BJ (cell line): ENCODE measurements at regions not wholly inside any gene's neighbourhood (a gene's known extent, or its start where the extent isn't known, plus 50 kb on each side); places are given as distances from the start of the nearest gene placed in this dataset.
"Not testable (repeated sequence)": the region's sequence is repeated elsewhere in the genome, so short reads cannot be mapped to it uniquely, and the experiment has no call there.

ENCODE experiments used
- CTCF ChIA-PET: fragments of 350-600 bp; formaldehyde crosslinking; extraction: SDS; loops from one replicate; lab custom pipeline; 2021; ENCODE audit warnings: antibody characterized with exemption, inconsistent platforms; lab: Yijun Ruan, JAX
- POLR2A ChIA-PET: fragments of 300-600 bp; sonication (Branson Sonifier 250); formaldehyde crosslinking; extraction: SDS; loops from one replicate; lab custom pipeline; 2021; ENCODE audit warnings: antibody characterized with exemption; lab: Charles Lee
- DNase-seq: peaks from one replicate; pipeline ENCODE4 v3.0.0-alpha.2; 2011; ENCODE audit warnings: low read depth
- H3K27me3 ChIP-seq: 2 replicates; pipeline ENCODE4 v1.6.0; 2011; ENCODE audit warnings: low read length; ENCODE audit not compliant: control insufficient read depth, insufficient read depth
- H3K36me3 ChIP-seq: 2 replicates; pipeline ENCODE4 v1.5.1; 2011; ENCODE audit warnings: low read length; ENCODE audit not compliant: control insufficient read depth, insufficient read depth
- H3K4me3 ChIP-seq: 2 replicates; pipeline ENCODE4 v1.5.1; 2011; ENCODE audit warnings: low read depth, mild to moderate bottlenecking, control low read depth, low read length
- CTCF ChIP-seq: IDR thresholded peaks from 2 replicates; pipeline ENCODE4 v1.5.1; 2011; ENCODE audit warnings: low read depth, mild to moderate bottlenecking, control low read depth, inconsistent platforms, low read length, moderate library complexity; ENCODE audit not compliant: insufficient read depth

- TF ChIP-seq CTCF, result no peak
- POLR2A ChIA-PET, result no interaction called here
- no peaks in the 10 kb centered on the region for H3K27me3 ChIP-seq
- H3K36me3 ChIP-seq, result no peaks in the 10 kb centered on the region
- no peak for DNase-seq
- CTCF ChIA-PET, result interaction anchor here (0.8 kb wide), 2 partner anchors 24 to 265 kb away, joined by 3 read pairs; no protein-coding TSS in a partner anchor
- no peak overlapping the region for H3K4me3 ChIP-seq
Measured at GRCh38 chr2:149861034-149861433, 273.5 kb upstream of the MMADHC start.

- H3K36me3 ChIP-seq, result no peaks in the 10 kb centered on the region
- ChIA-PET POLR2A (interaction anchor here (0.6 kb wide), 1 partner anchor 148 kb away, joined by 3 read pairs; no protein-coding TSS in a partner anchor), CTCF (interaction anchor here (0.8 kb wide), 1 partner anchor 265 kb away, joined by 3 read pairs; no protein-coding TSS in a partner anchor)
- TF ChIP-seq CTCF, result no peak
- H3K4me3 ChIP-seq, result no peak overlapping the region
- peak; percentile 73 for DNase-seq
- no peaks in the 10 kb centered on the region for H3K27me3 ChIP-seq
Measured at GRCh38 chr2:149860276-149860921, 272.8 kb upstream of the MMADHC start.

GRCh38 chr2:149858901-149859634, 271.5 kb upstream of the MMADHC start:
- Histone ChIP-seq H3K4me3 (no peak overlapping the region), H3K27me3 (no peaks in the 10 kb centered on the region), H3K36me3 (no peaks in the 10 kb centered on the region)
- POLR2A ChIA-PET, result interaction anchor here (0.6 kb wide), 1 partner anchor 506 kb away, joined by 3 read pairs; no protein-coding TSS in a partner anchor
- CTCF ChIA-PET, result interaction anchor here (1.1 to 1.4 kb wide), 2 partner anchors 9 to 10 kb away, joined by 3 to 4 read pairs; no protein-coding TSS in a partner anchor
- peak; percentile 22 for DNase-seq
- no peak for TF ChIP-seq CTCF

GRCh38 chr2:149858216-149858615, 270.6 kb upstream of the MMADHC start:
- ChIA-PET CTCF (interaction anchor here (0.6 to 1.4 kb wide), 3 partner anchors 9 to 24 kb away, joined by 3 to 4 read pairs (median 3); no protein-coding TSS in a partner anchor), POLR2A (interaction anchor here (0.6 kb wide), 1 partner anchor 505 kb away, joined by 3 read pairs; no protein-coding TSS in a partner anchor)
- DNase-seq, result no peak
- Histone ChIP-seq H3K4me3 (no peak overlapping the region), H3K36me3 (no peaks in the 10 kb centered on the region), H3K27me3 (no peaks in the 10 kb centered on the region)
- no peak for TF ChIP-seq CTCF

GRCh38 chr2:149857344-149857743, 269.8 kb upstream of the MMADHC start:
- no peak for TF ChIP-seq CTCF
- Histone ChIP-seq H3K4me3 (no peak overlapping the region), H3K36me3 (no peaks in the 10 kb centered on the region), H3K27me3 (no peaks in the 10 kb centered on the region)
- DNase-seq, result peak; percentile 12
- CTCF ChIA-PET, result no interaction called here
- POLR2A ChIA-PET, result no interaction called here

GRCh38 chr2:149855859-149856258, 268.3 kb upstream of the MMADHC start:
- H3K27me3 ChIP-seq, H3K4me3 ChIP-seq, CTCF ChIA-PET, POLR2A ChIA-PET, DNase-seq, H3K36me3 ChIP-seq: not testable (repeated sequence)
